GM12878 (cell line): ENCODE measurements at regions not wholly inside any gene's neighbourhood (a gene's known extent, or its start where the extent isn't known, plus 50 kb on each side); places are given as distances from the start of the nearest gene placed in this dataset.

ENCODE experiments used
- ATAC-seq: fragments of 200-7000 bp; cut with Tn5 transposase; 3 replicates; pipeline ENCODE4 v1.9.1; 2020; ENCODE audit warnings: mild to moderate bottlenecking, moderate library complexity
- BruUV-seq: library from RNA; stranded (reverse); fragments of 400-500 nt; replicated peaks from 2 replicates; lab custom pipeline; 2021; lab: Mats Ljungman, UMichigan
- CTCF ChIA-PET: fragments of 300-600 bp; sonication (Branson Sonifier 250); formaldehyde crosslinking; extraction: SDS; loops from one replicate; lab custom pipeline; 2021; ENCODE audit warnings: inconsistent platforms; lab: Yijun Ruan, JAX
- POLR2A ChIA-PET: fragments of 350-600 bp; formaldehyde crosslinking; extraction: SDS; loops from one replicate; lab custom pipeline; 2021; ENCODE audit warnings: inconsistent platforms; lab: Charles Lee
- RAD21 ChIA-PET: fragments of 300-600 bp; sonication (Branson Sonifier 250); formaldehyde crosslinking; loops from one replicate; lab custom pipeline; 2023; ENCODE audit warnings: antibody characterized with exemption; ENCODE audit not compliant: unreplicated experiment; lab: Charles Lee
- SMC1A ChIA-PET: fragments of 300-600 bp; sonication (Branson Sonifier 250); formaldehyde crosslinking; loops from one replicate; lab custom pipeline; 2023; ENCODE audit not compliant: unreplicated experiment, uncharacterized antibody; lab: Charles Lee
- DNase-seq: peaks from one replicate; pipeline ENCODE4 v3.0.0-alpha.2; 2011; ENCODE audit warnings: low read depth, low spot score
- FAIRE-seq: peaks from 3 replicates; lab custom pipeline; 2011; peaks lifted over from hg19 to GRCh38; lab: Jason Lieb, UNC
- H2AFZ ChIP-seq: 2 replicates; pipeline ENCODE4 v1.6.0; 2011; ENCODE audit warnings: low read depth, low read length, control low read depth; ENCODE audit not compliant: control insufficient read depth
- H3K27ac ChIP-seq: 2 replicates; pipeline ENCODE4 v1.5.1; 2011; ENCODE audit warnings: control low read depth; ENCODE audit not compliant: control insufficient read depth, insufficient read depth
- H3K27me3 ChIP-seq, 2 experiments: replicated peaks in 1 of 2; 2 replicates each; pipeline versions ENCODE4 v1.6.0 to v1.6.1; 2011; ENCODE audit warnings: low read length in 1 of 2; ENCODE audit not compliant: control insufficient read depth in 2 of 2, insufficient read depth in 2 of 2
- H3K36me3 ChIP-seq, 2 experiments: 2 replicates each; pipeline ENCODE4 v1.5.1; 2011; ENCODE audit warnings: low read length in 1 of 2; ENCODE audit not compliant: control insufficient read depth in 2 of 2, insufficient read depth in 2 of 2
- H3K4me1 ChIP-seq: 2 replicates; pipeline ENCODE4 v1.6.1; 2011; ENCODE audit warnings: mild to moderate bottlenecking, low read length, moderate library complexity, mixed read lengths; ENCODE audit not compliant: control insufficient read depth, insufficient read depth
- H3K4me2 ChIP-seq: 2 replicates; pipeline ENCODE4 v1.6.0; 2011; ENCODE audit warnings: control low read depth; ENCODE audit not compliant: control insufficient read depth, insufficient read depth
- H3K4me3 ChIP-seq: fragments of 200-600 bp; sonication (generic); 2 replicates; pipeline ENCODE4 v1.5.1; 2016
- H3K79me2 ChIP-seq: 2 replicates; pipeline ENCODE4 v1.6.0; 2011; ENCODE audit warnings: low read length; ENCODE audit not compliant: control insufficient read depth, insufficient read depth
- H3K9ac ChIP-seq: 2 replicates; pipeline ENCODE4 v1.8.0; 2011; ENCODE audit warnings: low read length, control low read depth, mixed read lengths; ENCODE audit not compliant: control insufficient read depth, insufficient read depth
- H3K9me3 ChIP-seq: replicated peaks from 3 replicates; pipeline ENCODE4 v1.5.1; 2011; ENCODE audit warnings: mild to moderate bottlenecking, low read length; ENCODE audit not compliant: control insufficient read depth, insufficient read depth
- H4K20me1 ChIP-seq: 2 replicates; pipeline ENCODE4 v1.6.0; 2011; ENCODE audit not compliant: control insufficient read depth, insufficient read depth
- ASH2L ChIP-seq: fragments of 300-600, 200-600 bp; sonication (generic); IDR thresholded peaks from 2 replicates; pipeline ENCODE4 v1.6.1; 2017; ENCODE audit warnings: low read depth, mild to moderate bottlenecking, borderline replicate concordance
- BRCA1 ChIP-seq: IDR thresholded peaks from 2 replicates; pipeline ENCODE4 v1.6.1; 2011; ENCODE audit warnings: low read depth, low read length, improper control_type of control experiment
- CREB1 ChIP-seq: IDR thresholded peaks from 2 replicates; pipeline ENCODE4 v1.6.1; 2012; ENCODE audit warnings: low read depth, mild to moderate bottlenecking, inconsistent platforms
- ESRRA ChIP-seq: IDR thresholded peaks from 2 replicates; pipeline ENCODE4 v1.6.1; 2012; ENCODE audit warnings: mild to moderate bottlenecking, low read length, improper control_type of control experiment
- RUNX3 ChIP-seq: IDR thresholded peaks from 2 replicates; pipeline ENCODE4 v1.6.1; 2012; ENCODE audit warnings: low read length, inconsistent platforms
- TBL1XR1 ChIP-seq: IDR thresholded peaks from 2 replicates; pipeline ENCODE4 v1.6.1; 2012; ENCODE audit warnings: low read depth, low read length, improper control_type of control experiment
- WGBS: methylation state at CpG from one replicate; pipeline ENCODE4 v1.1.6; 2016; ENCODE audit warnings: low lambda C conversion rate; ENCODE audit not compliant: insufficient replicate concordance, insufficient coverage; ENCODE audit errors: missing lambda C conversion rate; 5-methylcytosine and 5-hydroxymethylcytosine counted together
- in situ Hi-C: fragments of 300-500 bp; cut with MboI; formaldehyde crosslinking; loops from 9 replicates; pipeline ENCODE4 v1.14.3; 2018; ENCODE audit warnings: mixed read lengths
- intact Hi-C: fragments of 100-400 bp; cut with micrococcal nuclease; formaldehyde crosslinking; loops from one replicate; pipeline ENCODE4 v1.14.2; 2022; ENCODE audit not compliant: unreplicated experiment
- TF ChIP-seq, protein P1 (sequence below): fragments of 450-650 bp; IDR thresholded peaks from 2 replicates; pipeline ENCODE4 v1.6.1; 2017; ENCODE audit warnings: borderline replicate concordance
- TF ChIP-seq, protein P2 (sequence below): IDR thresholded peaks from 2 replicates; pipeline ENCODE4 v1.6.1; 2011; ENCODE audit warnings: mild to moderate bottlenecking, low read depth, low read length, moderate library complexity; ENCODE audit not compliant: insufficient replicate concordance
- TF ChIP-seq, protein P3 (sequence below): fragments of 450-650 bp; IDR thresholded peaks from 2 replicates; pipeline ENCODE4 v1.6.1; 2018; ENCODE audit warnings: borderline replicate concordance, mild to moderate bottlenecking; ENCODE audit not compliant: partially characterized antibody

DNA sequence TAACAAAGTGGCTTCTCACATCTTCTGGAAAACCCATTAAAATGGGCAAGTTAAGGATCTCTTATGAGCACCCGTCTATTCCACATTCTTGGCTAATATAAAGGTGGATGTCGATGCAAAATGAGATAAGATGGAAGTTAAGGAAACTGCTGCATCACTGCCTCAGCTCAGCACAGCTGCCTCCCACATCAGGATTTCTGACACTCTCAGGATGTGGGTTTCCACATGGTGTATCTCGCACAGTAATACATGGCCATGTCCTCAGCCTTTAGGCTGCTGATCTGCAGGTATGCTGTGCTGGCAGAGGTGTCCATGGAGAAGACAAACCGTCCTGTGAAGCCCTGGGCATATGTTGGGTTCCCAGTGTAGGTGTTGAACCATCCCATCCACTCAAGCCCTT is 1348.0 kb downstream of the TMEM121 start:
- H3K36me3 ChIP-seq = no peaks in the 10 kb centered on the region
- peaks cover 25% of the 10 kb centered on the region for H3K4me1 ChIP-seq
- H3K4me3 ChIP-seq = no peak overlapping the region
- in situ Hi-C loops (no loop called here), intact Hi-C loops (no loop called here)
- H3K9ac ChIP-seq = no peak overlapping the region
- H3K79me2 ChIP-seq = no peaks in the 10 kb centered on the region
- ChIA-PET POLR2A (no interaction called here), CTCF (interaction anchor here (0.6 to 14.4 kb wide), 19 partner anchors 7 to 457 kb away, joined by 3 to 605 read pairs (median 7); no protein-coding TSS in a partner anchor)
- no peak overlapping the region for H2AFZ ChIP-seq
- no peak for DNase-seq
- WGBS = 0% methylated on average over 4 of the region's 4 CpGs
- TF ChIP-seq ESRRA (no peak), TBL1XR1 (no peak), BRCA1 (no peak), RUNX3 (peak; percentile 46; the same call in 1 of the 2 replicates), ASH2L (no peak), CREB1 (no peak)
- TF ChIP-seq, protein P1, sequence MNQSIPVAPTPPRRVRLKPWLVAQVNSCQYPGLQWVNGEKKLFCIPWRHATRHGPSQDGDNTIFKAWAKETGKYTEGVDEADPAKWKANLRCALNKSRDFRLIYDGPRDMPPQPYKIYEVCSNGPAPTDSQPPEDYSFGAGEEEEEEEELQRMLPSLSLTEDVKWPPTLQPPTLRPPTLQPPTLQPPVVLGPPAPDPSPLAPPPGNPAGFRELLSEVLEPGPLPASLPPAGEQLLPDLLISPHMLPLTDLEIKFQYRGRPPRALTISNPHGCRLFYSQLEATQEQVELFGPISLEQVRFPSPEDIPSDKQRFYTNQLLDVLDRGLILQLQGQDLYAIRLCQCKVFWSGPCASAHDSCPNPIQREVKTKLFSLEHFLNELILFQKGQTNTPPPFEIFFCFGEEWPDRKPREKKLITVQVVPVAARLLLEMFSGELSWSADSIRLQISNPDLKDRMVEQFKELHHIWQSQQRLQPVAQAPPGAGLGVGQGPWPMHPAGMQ = no peak
- TF ChIP-seq, protein P2, sequence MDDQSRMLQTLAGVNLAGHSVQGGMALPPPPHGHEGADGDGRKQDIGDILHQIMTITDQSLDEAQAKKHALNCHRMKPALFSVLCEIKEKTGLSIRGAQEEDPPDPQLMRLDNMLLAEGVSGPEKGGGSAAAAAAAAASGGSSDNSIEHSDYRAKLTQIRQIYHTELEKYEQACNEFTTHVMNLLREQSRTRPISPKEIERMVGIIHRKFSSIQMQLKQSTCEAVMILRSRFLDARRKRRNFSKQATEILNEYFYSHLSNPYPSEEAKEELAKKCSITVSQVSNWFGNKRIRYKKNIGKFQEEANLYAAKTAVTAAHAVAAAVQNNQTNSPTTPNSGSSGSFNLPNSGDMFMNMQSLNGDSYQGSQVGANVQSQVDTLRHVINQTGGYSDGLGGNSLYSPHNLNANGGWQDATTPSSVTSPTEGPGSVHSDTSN = no peak
- TF ChIP-seq, protein P3, sequence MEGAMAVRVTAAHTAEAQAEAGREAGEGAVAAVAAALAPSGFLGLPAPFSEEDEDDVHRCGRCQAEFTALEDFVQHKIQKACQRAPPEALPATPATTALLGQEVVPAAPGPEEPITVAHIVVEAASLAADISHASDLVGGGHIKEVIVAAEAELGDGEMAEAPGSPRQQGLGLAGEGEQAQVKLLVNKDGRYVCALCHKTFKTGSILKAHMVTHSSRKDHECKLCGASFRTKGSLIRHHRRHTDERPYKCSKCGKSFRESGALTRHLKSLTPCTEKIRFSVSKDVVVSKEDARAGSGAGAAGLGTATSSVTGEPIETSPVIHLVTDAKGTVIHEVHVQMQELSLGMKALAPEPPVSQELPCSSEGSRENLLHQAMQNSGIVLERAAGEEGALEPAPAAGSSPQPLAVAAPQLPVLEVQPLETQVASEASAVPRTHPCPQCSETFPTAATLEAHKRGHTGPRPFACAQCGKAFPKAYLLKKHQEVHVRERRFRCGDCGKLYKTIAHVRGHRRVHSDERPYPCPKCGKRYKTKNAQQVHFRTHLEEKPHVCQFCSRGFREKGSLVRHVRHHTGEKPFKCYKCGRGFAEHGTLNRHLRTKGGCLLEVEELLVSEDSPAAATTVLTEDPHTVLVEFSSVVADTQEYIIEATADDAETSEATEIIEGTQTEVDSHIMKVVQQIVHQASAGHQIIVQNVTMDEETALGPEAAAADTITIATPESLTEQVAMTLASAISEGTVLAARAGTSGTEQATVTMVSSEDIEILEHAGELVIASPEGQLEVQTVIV = no peak
- TF ChIP-seq, all 136 proteins: peak for 1
- H3K4me2 ChIP-seq = no peak overlapping the region; the same call in 1 of the 2 replicates
- ChIA-PET RAD21 (interaction anchor here (3.2 to 7.1 kb wide), 2 partner anchors 27 to 43 kb away, joined by 84 to 119 read pairs; no protein-coding TSS in a partner anchor), SMC1A (interaction anchor here (0.8 to 13.0 kb wide), 8 partner anchors 10 to 212 kb away, joined by 3 to 244 read pairs (median 5); no protein-coding TSS in a partner anchor)
- FAIRE-seq (no peak), ATAC-seq (peak; percentile 5; the same call in 1 of the 3 replicates)
- H3K9me3 ChIP-seq = no peaks in the 10 kb centered on the region
- H3K27me3 ChIP-seq = no peaks in the 10 kb centered on the region; a peak in 1 of 4 replicates
- no peak overlapping the region for H3K27ac ChIP-seq
- no TSS peak for BruUV-seq
- no peaks in the 10 kb centered on the region for H4K20me1 ChIP-seq
